C4-2B (cell line): ENCODE measurements at regions not wholly inside any gene's neighbourhood (a gene's known extent, or its start where the extent isn't known, plus 50 kb on each side); places are given as distances from the start of the nearest gene placed in this dataset.

Experiments
- CTCF ChIP-seq: fragments of 450-650 bp; conservative IDR thresholded peaks from 2 replicates; pipeline ENCODE4 v1.5.1; 2017; ENCODE audit warnings: mild to moderate bottlenecking
- ZFX ChIP-seq: fragments of 450-650 bp; IDR thresholded peaks from 2 replicates; pipeline ENCODE4 v1.6.1; 2017

GRCh38 chr1:4964634-4965345, 310.4 kb downstream of the AJAP1 start:
- TF ChIP-seq CTCF (no peak), ZFX (no peak)
